Right atrium auricular region (tissue), 2 donors: ENCODE measurements at regions not wholly inside any gene's neighbourhood (a gene's known extent, or its start where the extent isn't known, plus 50 kb on each side); places are given as distances from the start of the nearest gene placed in this dataset.

Source experiments
- DNase-seq: peaks from one replicate; pipeline ENCODE4 v3.0.0-alpha.2; 2019; ENCODE audit warnings: low spot score
- H3K27ac ChIP-seq, 2 donors: fragments of 200-600 bp; sonication (generic); 1 replicate in 1 of 2; 2 replicates in 1 of 2; pipeline ENCODE4 v1.5.1; 2016 to 2019
- H3K27me3 ChIP-seq, 2 donors: fragments of 200-600 bp; sonication (generic); one replicate each; pipeline versions ENCODE4 v1.5.1 to v1.6.0; 2017 to 2019
- H3K36me3 ChIP-seq: fragments of 200-600 bp; sonication (generic); one replicate; pipeline ENCODE4 v1.5.1; 2016
- H3K4me1 ChIP-seq, 2 donors: fragments of 200-600 bp; sonication (generic); one replicate each; pipeline versions ENCODE4 v1.5.1 to v1.6.0; 2017 to 2019
- H3K4me3 ChIP-seq, 2 donors: fragments of 200-600 bp; sonication (generic); 1 replicate in 1 of 2; 2 replicates in 1 of 2; pipeline ENCODE4 v1.5.1; 2017 to 2019; ENCODE audit warnings: mild to moderate bottlenecking in 1 of 2, moderate library complexity in 1 of 2
- H3K9me3 ChIP-seq, 2 donors: fragments of 200-600 bp; sonication (generic); one replicate each; pipeline ENCODE4 v1.5.1; 2019
- CTCF ChIP-seq, 2 donors: fragments of 200-600 bp; sonication (generic); IDR thresholded peaks; one replicate each; pipeline ENCODE4 v1.5.1; 2019; ENCODE audit warnings: antibody characterized with exemption in 2 of 2

- DNase-seq: no peak
- no peak overlapping the region for H3K27ac ChIP-seq
- no peaks in the 10 kb centered on the region for H3K36me3 ChIP-seq
- H3K9me3 ChIP-seq: peaks cover 0 to 7% of the 10 kb centered on the region in 2 donors
- H3K4me1 ChIP-seq: peaks cover 0 to 30% of the 10 kb centered on the region in 2 donors
- no peak overlapping the region for H3K4me3 ChIP-seq
- TF ChIP-seq CTCF (IDR thresholded peaks at IDR 0.05): no peak
- H3K27me3 ChIP-seq: no peaks in the 10 kb centered on the region
Observed at GRCh38 chr15:70504988-70505387, 258.4 kb downstream of the UACA start.

- Histone ChIP-seq H3K36me3 (no peaks in the 10 kb centered on the region), H3K4me3 (no peak overlapping the region), H3K9me3 (peaks cover 0 to under 1% of the 10 kb centered on the region in 2 donors), H3K27me3 (no peaks in the 10 kb centered on the region), H3K27ac (no peak overlapping the region), H3K4me1 (peaks cover 0 to 30% of the 10 kb centered on the region in 2 donors)
- no peak for TF ChIP-seq CTCF (IDR thresholded peaks at IDR 0.05)
- DNase-seq: peak; percentile 73
Observed at GRCh38 chr15:70504299-70504951, 258.9 kb downstream of the UACA start.

GRCh38 chr15:70503798-70504298 lies 259.5 kb downstream of the UACA start:
- Histone ChIP-seq H3K4me1 (peaks cover 0 to 30% of the 10 kb centered on the region in 2 donors), H3K27ac (no peak overlapping the region)
- no peak for TF ChIP-seq CTCF (IDR thresholded peaks at IDR 0.05)

GRCh38 chr15:70503073-70503745 lies 260.1 kb downstream of the UACA start:
- Histone ChIP-seq H3K4me3 (no peak overlapping the region), H3K9me3 (no peaks in the 10 kb centered on the region), H3K36me3 (no peaks in the 10 kb centered on the region), H3K27ac (no peak overlapping the region), H3K4me1 (peaks cover 0 to 30% of the 10 kb centered on the region in 2 donors), H3K27me3 (no peaks in the 10 kb centered on the region)
- DNase-seq: no peak
- no peak for TF ChIP-seq CTCF (IDR thresholded peaks at IDR 0.05)

More at GRCh38 chr15:70503798-70504298, 259.5 kb downstream of the UACA start:
- DNase-seq: no peak
- Histone ChIP-seq H3K27me3 (no peaks in the 10 kb centered on the region), H3K9me3 (no peaks in the 10 kb centered on the region), H3K36me3 (no peaks in the 10 kb centered on the region), H3K4me3 (no peak overlapping the region)

- no peak for TF ChIP-seq CTCF (IDR thresholded peaks at IDR 0.05)
- no peak overlapping the region for H3K4me3 ChIP-seq
- peaks cover 0 to 30% of the 10 kb centered on the region in 2 donors for H3K4me1 ChIP-seq
- DNase-seq: no peak
- H3K27ac ChIP-seq: no peak overlapping the region
- H3K27me3 ChIP-seq: no peaks in the 10 kb centered on the region
- H3K36me3 ChIP-seq: no peaks in the 10 kb centered on the region
- H3K9me3 ChIP-seq: no peaks in the 10 kb centered on the region
Observed at GRCh38 chr15:70502529-70502928, 260.8 kb downstream of the UACA start.
